ENCODE measurements at regions not wholly inside any gene's neighbourhood (a gene's known extent, or its start where the extent isn't known, plus 50 kb on each side); places are given as distances from the start of the nearest gene placed in this dataset.

- Histone ChIP-seq H3K4me1 (ENCODE audit: control insufficient read depth in 2 of 3, insufficient read depth in 2 of 3, low read depth in 1 of 3, low read length in 3 of 3) (no peaks in the 10 kb centered on the region), H3K27me3 (ENCODE audit: control insufficient read depth, insufficient read depth, low read length) (no peaks in the 10 kb centered on the region), H3K36me3 (ENCODE audit: control insufficient read depth in 2 of 3, insufficient read depth in 3 of 3, low read length in 3 of 3) (no peaks in the 10 kb centered on the region), H3K27ac (ENCODE audit: low read depth in 2 of 2, low read length in 2 of 2) (no peak overlapping the region), H3K9me3 (ENCODE audit: control insufficient read depth in 2 of 3, insufficient read depth in 1 of 3, low read length in 3 of 3) (no peaks in the 10 kb centered on the region), H3K9ac (ENCODE audit: low read length in 3 of 3) (no peak overlapping the region), H3K4me3 (ENCODE audit: low read length in 3 of 3) (no peak overlapping the region)
- TF ChIP-seq CTCF (IDR thresholded peaks at IDR 0.05; ENCODE audit: borderline replicate concordance, extremely low read depth, insufficient read depth), result no peak
- DNase-seq, result no peak
- intact Hi-C loops (cut with DNase I), result no loop called here
- FAIRE-seq, result no peak
Observed at GRCh38 chr12:116628450-116628793, 69.2 kb downstream of the MAP1LC3B2 start.

All from kidney (tissue), 13 donors.